ENCODE measurements at regions not wholly inside any gene's neighbourhood (a gene's known extent, or its start where the extent isn't known, plus 50 kb on each side); places are given as distances from the start of the nearest gene placed in this dataset.

GRCh38 chr5:74966141-74967026 lies 86.0 kb downstream of the GCNT4 start:
- ATAC-seq: no peak
- Mint-ChIP-seq H3K36me3 (no peaks in the 10 kb centered on the region), H3K27ac (no peak overlapping the region), H3K9me3 (no peaks in the 10 kb centered on the region)
- no peak for DNase-seq (ENCODE audit: low spot score in 2 of 2)

- Mint-ChIP-seq H3K27ac (no peak overlapping the region), H3K36me3 (no peaks in the 10 kb centered on the region), H3K9me3 (no peaks in the 10 kb centered on the region)
- DNase-seq (ENCODE audit: low spot score in 2 of 2) (no peak), ATAC-seq (no peak)
Observed at GRCh38 chr5:74963407-74963806, 89.0 kb downstream of the GCNT4 start.

GRCh38 chr5:74957906-74958305 lies 91.7 kb upstream of the FAM169A start:
- Mint-ChIP-seq H3K9me3 (peaks cover 4 to 10% of the 10 kb centered on the region in 2 donors), H3K36me3 (peaks cover 4% of the 10 kb centered on the region in 2 donors), H3K27ac (no peak overlapping the region)
- DNase-seq (ENCODE audit: low spot score in 2 of 2) (no peak), ATAC-seq (no peak)

GRCh38 chr5:74957029-74957784 lies 91.0 kb upstream of the FAM169A start:
- H3K36me3 Mint-ChIP-seq: peaks cover 4% of the 10 kb centered on the region in 2 donors
- H3K27ac Mint-ChIP-seq: peak overlapping the region in 1 of 2 donors; percentile 17
- peaks cover 4 to 10% of the 10 kb centered on the region in 2 donors for H3K9me3 Mint-ChIP-seq
- DNase-seq (ENCODE audit: low spot score in 2 of 2) (no peak), ATAC-seq (no peak)

GRCh38 chr5:74956278-74956677 lies 90.1 kb upstream of the FAM169A start:
- no peak overlapping the region for H3K27ac Mint-ChIP-seq
- H3K36me3 Mint-ChIP-seq: peaks cover 4% of the 10 kb centered on the region in 2 donors
- ATAC-seq: no peak
- no peak for DNase-seq (ENCODE audit: low spot score in 2 of 2)
- peaks cover 4 to 10% of the 10 kb centered on the region in 2 donors for H3K9me3 Mint-ChIP-seq

- no peak for DNase-seq (ENCODE audit: low spot score in 2 of 2)
- H3K27ac Mint-ChIP-seq: no peak overlapping the region
- ATAC-seq: no peak
- peaks cover 4 to 17% of the 10 kb centered on the region in 2 donors for H3K9me3 Mint-ChIP-seq
- peaks cover 4% of the 10 kb centered on the region in 2 donors for H3K36me3 Mint-ChIP-seq
Observed at GRCh38 chr5:74954919-74955318, 88.7 kb upstream of the FAM169A start.

GRCh38 chr5:74953937-74954720 lies 87.9 kb upstream of the FAM169A start:
- Mint-ChIP-seq H3K36me3 (peaks cover 4% of the 10 kb centered on the region in 2 donors), H3K27ac (peak overlapping the region in 1 of 2 donors; percentile 21)
- peak; percentile 75 to 92 for ATAC-seq

GRCh38 chr5:74953554-74953936 lies 87.4 kb upstream of the FAM169A start:
- no peak for DNase-seq (ENCODE audit: low spot score in 2 of 2)
- ATAC-seq: no peak
- H3K9me3 Mint-ChIP-seq: peaks cover 4 to 17% of the 10 kb centered on the region in 2 donors
- H3K36me3 Mint-ChIP-seq: peaks cover 4% of the 10 kb centered on the region in 2 donors
- peak overlapping the region in 1 of 2 donors; percentile 21 for H3K27ac Mint-ChIP-seq

More at GRCh38 chr5:74953937-74954720, 87.9 kb upstream of the FAM169A start:
- peaks cover 4 to 17% of the 10 kb centered on the region in 2 donors for H3K9me3 Mint-ChIP-seq
- DNase-seq (ENCODE audit: low spot score in 2 of 2): no peak

- H3K9me3 Mint-ChIP-seq: peaks cover 4 to 17% of the 10 kb centered on the region in 2 donors
- DNase-seq (ENCODE audit: low spot score in 2 of 2): no peak
- H3K27ac Mint-ChIP-seq: no peak overlapping the region
- ATAC-seq: no peak
- peaks cover 4% of the 10 kb centered on the region in 2 donors for H3K36me3 Mint-ChIP-seq
Observed at GRCh38 chr5:74952406-74952805, 86.2 kb upstream of the FAM169A start.

GRCh38 chr5:74951865-74952264 lies 85.7 kb upstream of the FAM169A start:
- no peak overlapping the region for H3K27ac Mint-ChIP-seq
- ATAC-seq: no peak
- H3K36me3 Mint-ChIP-seq: peaks cover 4% of the 10 kb centered on the region in 2 donors
- no peak for DNase-seq (ENCODE audit: low spot score in 2 of 2)
- peaks cover 4 to 17% of the 10 kb centered on the region in 2 donors for H3K9me3 Mint-ChIP-seq

- no peak for ATAC-seq
- no peak overlapping the region for H3K27ac Mint-ChIP-seq
Observed at GRCh38 chr5:74950836-74951515, 84.8 kb upstream of the FAM169A start.

GRCh38 chr5:74949976-74950375 lies 83.8 kb upstream of the FAM169A start:
- no peaks in the 10 kb centered on the region for H3K36me3 Mint-ChIP-seq
- no peak overlapping the region for H3K27ac Mint-ChIP-seq

More at GRCh38 chr5:74950836-74951515, 84.8 kb upstream of the FAM169A start:
- H3K36me3 Mint-ChIP-seq: peaks cover 4% of the 10 kb centered on the region in 2 donors
- no peak for DNase-seq (ENCODE audit: low spot score in 2 of 2)
- H3K9me3 Mint-ChIP-seq: peaks cover 4 to 14% of the 10 kb centered on the region in 2 donors

GRCh38 chr5:74948031-74948546 lies 81.9 kb upstream of the FAM169A start:
- Mint-ChIP-seq H3K36me3 (no peaks in the 10 kb centered on the region), H3K9me3 (peaks cover 0 to 7% of the 10 kb centered on the region in 2 donors), H3K27ac (peak overlapping the region in 1 of 2 donors; percentile 41)
- DNase-seq (ENCODE audit: low spot score in 2 of 2): no peak
- ATAC-seq: no peak

More at GRCh38 chr5:74949976-74950375, 83.8 kb upstream of the FAM169A start:
- H3K9me3 Mint-ChIP-seq: peaks cover 0 to 7% of the 10 kb centered on the region in 2 donors
- ATAC-seq: no peak
- DNase-seq (ENCODE audit: low spot score in 2 of 2): no peak

GRCh38 chr5:74946471-74946870 lies 80.3 kb upstream of the FAM169A start:
- DNase-seq (ENCODE audit: low spot score in 2 of 2) (no peak), ATAC-seq (no peak)
- no peak overlapping the region for H3K27ac Mint-ChIP-seq
- peaks cover 0 to 7% of the 10 kb centered on the region in 2 donors for H3K9me3 Mint-ChIP-seq
- H3K36me3 Mint-ChIP-seq: no peaks in the 10 kb centered on the region

GRCh38 chr5:74945561-74946165 lies 79.5 kb upstream of the FAM169A start:
- Mint-ChIP-seq H3K9me3 (peaks cover 0 to 4% of the 10 kb centered on the region in 2 donors), H3K27ac (no peak overlapping the region), H3K36me3 (no peaks in the 10 kb centered on the region)
- ATAC-seq: peak; percentile 79 to 99
- DNase-seq (ENCODE audit: low spot score in 2 of 2): peak in 1 of 2 donors; percentile 40
